Activated CD4-positive, alpha-beta T cell treated with anti-CD3 and anti-CD28 coated beads for 36 hours (primary cell): ENCODE measurements at regions not wholly inside any gene's neighbourhood (a gene's known extent, or its start where the extent isn't known, plus 50 kb on each side); places are given as distances from the start of the nearest gene placed in this dataset.
"Not testable (repeated sequence)": the region's sequence is repeated elsewhere in the genome, so short reads cannot be mapped to it uniquely, and the experiment has no call there.

ENCODE experiments used
- ATAC-seq: fragments of 200-7000 bp; cut with Tn5 transposase; one replicate; pipeline ENCODE4 v1.10.0; 2021; ENCODE audit warnings: mild to moderate bottlenecking, moderate library complexity
- CTCF ChIA-PET: fragments of 350-600 bp; sonication (Branson Sonifier 250); formaldehyde crosslinking; loops from one replicate; lab custom pipeline; 2021; ENCODE audit warnings: antibody characterized with exemption; lab: Charles Lee
- POLR2A ChIA-PET: fragments of 350-600 bp; sonication (Branson Sonifier 250); formaldehyde crosslinking; loops from one replicate; lab custom pipeline; 2021; ENCODE audit warnings: antibody characterized with exemption, inconsistent platforms; lab: Charles Lee
- DNase-seq: peaks from one replicate; pipeline ENCODE4 v3.0.0-alpha.2; 2020
- H3K27ac Mint-ChIP-seq: one replicate; pipeline ENCODE4 v1.8.0; 2021; ENCODE audit warnings: mixed read lengths
- H3K27me3 Mint-ChIP-seq: one replicate; pipeline ENCODE4 v1.8.0; 2021; ENCODE audit warnings: mixed read lengths
- H3K36me3 Mint-ChIP-seq: one replicate; pipeline ENCODE4 v1.8.0; 2021; ENCODE audit warnings: low read depth, mixed read lengths
- H3K4me1 Mint-ChIP-seq: one replicate; pipeline ENCODE4 v1.8.0; 2021; ENCODE audit warnings: mixed read lengths
- H3K4me3 Mint-ChIP-seq: one replicate; pipeline ENCODE4 v1.8.0; 2021; ENCODE audit warnings: mild to moderate bottlenecking, moderate library complexity, mixed read lengths
- H3K9me3 Mint-ChIP-seq: one replicate; pipeline ENCODE4 v1.8.0; 2021; ENCODE audit warnings: low read depth, mixed read lengths
- intact Hi-C, 2 experiments: fragments of 100-400 bp; cut with DNase I in 1 of 2; cut with micrococcal nuclease in 1 of 2; formaldehyde crosslinking; loops; one replicate each; pipeline versions ENCODE4 v1.14.2 to v1.15.1; 2022 to 2024; cut with DNase I, micrococcal nuclease

- ATAC-seq (no peak), DNase-seq (no peak)
- intact Hi-C loops, result no loop called here
- ChIA-PET CTCF (interaction anchor here (0.5 kb wide), 1 partner anchor 31 kb away, joined by 3 read pairs; no protein-coding TSS in a partner anchor), POLR2A (no interaction called here)
- H3K9me3 Mint-ChIP-seq, result no peaks in the 10 kb centered on the region
- H3K27me3 Mint-ChIP-seq, result no peaks in the 10 kb centered on the region
- no peak overlapping the region for H3K4me3 Mint-ChIP-seq
- no peaks in the 10 kb centered on the region for H3K36me3 Mint-ChIP-seq
- H3K27ac Mint-ChIP-seq, result no peak overlapping the region
- H3K4me1 Mint-ChIP-seq, result no peaks in the 10 kb centered on the region
These were observed 1361.2 kb downstream of the XPNPEP1 start for GRCh38 chr10:108562105-108562504.

- H3K27me3 Mint-ChIP-seq, result no peaks in the 10 kb centered on the region
- no peaks in the 10 kb centered on the region for H3K4me1 Mint-ChIP-seq
- H3K27ac Mint-ChIP-seq, result no peak overlapping the region
- no peaks in the 10 kb centered on the region for H3K9me3 Mint-ChIP-seq
- H3K4me3 Mint-ChIP-seq, result no peak overlapping the region
- ATAC-seq, result no peak
- no peak for DNase-seq
- CTCF ChIA-PET, result no interaction called here
- H3K36me3 Mint-ChIP-seq, result no peaks in the 10 kb centered on the region
- POLR2A ChIA-PET, result no interaction called here
- intact Hi-C loops, result no loop called here
These were observed 1361.7 kb downstream of the XPNPEP1 start for GRCh38 chr10:108561649-108562048.

- Mint-ChIP-seq H3K4me1 (no peaks in the 10 kb centered on the region), H3K27me3 (no peaks in the 10 kb centered on the region), H3K9me3 (no peaks in the 10 kb centered on the region), H3K27ac (no peak overlapping the region), H3K4me3 (no peak overlapping the region), H3K36me3 (no peaks in the 10 kb centered on the region)
- ATAC-seq (no peak), DNase-seq (no peak)
- intact Hi-C loops, result no loop called here
- ChIA-PET CTCF (no interaction called here), POLR2A (no interaction called here)
These were observed 1362.8 kb downstream of the XPNPEP1 start for GRCh38 chr10:108560488-108560887.

- no peak for ATAC-seq
- no peaks in the 10 kb centered on the region for H3K36me3 Mint-ChIP-seq
- no peak overlapping the region for H3K27ac Mint-ChIP-seq
- intact Hi-C loops, result no loop called here
- H3K27me3 Mint-ChIP-seq, result no peaks in the 10 kb centered on the region
- ChIA-PET CTCF (no interaction called here), POLR2A (no interaction called here)
- no peaks in the 10 kb centered on the region for H3K9me3 Mint-ChIP-seq
- H3K4me3 Mint-ChIP-seq, result no peak overlapping the region
- H3K4me1 Mint-ChIP-seq, result no peaks in the 10 kb centered on the region
- no peak for DNase-seq
These were observed 1367.1 kb downstream of the XPNPEP1 start for GRCh38 chr10:108556186-108556585.

GRCh38 chr10:108545921-108546320, 1377.4 kb downstream of the XPNPEP1 start:
- Mint-ChIP-seq H3K4me1 (no peaks in the 10 kb centered on the region), H3K4me3 (no peak overlapping the region), H3K27me3 (no peaks in the 10 kb centered on the region), H3K9me3 (no peaks in the 10 kb centered on the region), H3K36me3 (no peaks in the 10 kb centered on the region), H3K27ac (no peak overlapping the region)
- ChIA-PET POLR2A (no interaction called here), CTCF (no interaction called here)
- DNase-seq (no peak), ATAC-seq (no peak)
- intact Hi-C loops, result loop anchor here (2.0 to 10.0 kb wide), 2 partner anchors 1837 to 1841 kb away; no protein-coding TSS in a partner anchor

- Mint-ChIP-seq H3K27me3 (no peaks in the 10 kb centered on the region), H3K4me3 (no peak overlapping the region), H3K27ac (no peak overlapping the region), H3K36me3 (no peaks in the 10 kb centered on the region), H3K9me3 (no peaks in the 10 kb centered on the region), H3K4me1 (no peaks in the 10 kb centered on the region)
- POLR2A ChIA-PET, result no interaction called here
- intact Hi-C loops, result loop anchor here (1.0 to 10.0 kb wide), 3 partner anchors 1836 to 1919 kb away; no protein-coding TSS in a partner anchor
- peak; percentile 42 for ATAC-seq
- peak; percentile 67 for DNase-seq
- CTCF ChIA-PET, result no interaction called here
These were observed 1378.7 kb downstream of the XPNPEP1 start for GRCh38 chr10:108544500-108545120.

GRCh38 chr10:108533551-108533950, 1369.0 kb upstream of the SORCS1 start:
- H3K27ac Mint-ChIP-seq, H3K4me3 Mint-ChIP-seq, H3K4me1 Mint-ChIP-seq, DNase-seq, H3K36me3 Mint-ChIP-seq, H3K27me3 Mint-ChIP-seq, CTCF ChIA-PET, intact Hi-C loops, ATAC-seq: not testable (repeated sequence)
- peaks cover 14% of the 10 kb centered on the region for H3K9me3 Mint-ChIP-seq
- POLR2A ChIA-PET, result interaction anchor here (0.6 kb wide), 1 partner anchor 943 kb away, joined by 3 read pairs; no protein-coding TSS in a partner anchor

GRCh38 chr10:108523016-108523800, 1358.7 kb upstream of the SORCS1 start:
- intact Hi-C loops, result no loop called here
- H3K36me3 Mint-ChIP-seq, result no peaks in the 10 kb centered on the region
- POLR2A ChIA-PET, result no interaction called here
- no peaks in the 10 kb centered on the region for H3K4me1 Mint-ChIP-seq
- ATAC-seq (no peak), DNase-seq (no peak)
- CTCF ChIA-PET, result no interaction called here
- no peak overlapping the region for H3K27ac Mint-ChIP-seq
- no peak overlapping the region for H3K4me3 Mint-ChIP-seq
- peaks cover 2% of the 10 kb centered on the region for H3K9me3 Mint-ChIP-seq
- H3K27me3 Mint-ChIP-seq, result no peaks in the 10 kb centered on the region

- Mint-ChIP-seq H3K4me3 (no peak overlapping the region), H3K27me3 (no peaks in the 10 kb centered on the region), H3K27ac (no peak overlapping the region), H3K4me1 (no peaks in the 10 kb centered on the region), H3K9me3 (peaks cover 2% of the 10 kb centered on the region), H3K36me3 (no peaks in the 10 kb centered on the region)
- intact Hi-C loops, result no loop called here
- ChIA-PET POLR2A (no interaction called here), CTCF (interaction anchor here (0.6 kb wide), 1 partner anchor 139 kb away, joined by 8 read pairs; no protein-coding TSS in a partner anchor)
- ATAC-seq (no peak), DNase-seq (no peak)
These were observed 1357.5 kb upstream of the SORCS1 start for GRCh38 chr10:108521827-108522492.

GRCh38 chr10:108515821-108516220, 1351.3 kb upstream of the SORCS1 start:
- DNase-seq (no peak), ATAC-seq (no peak)
- Mint-ChIP-seq H3K27me3 (no peaks in the 10 kb centered on the region), H3K27ac (no peak overlapping the region), H3K4me1 (no peaks in the 10 kb centered on the region), H3K9me3 (no peaks in the 10 kb centered on the region), H3K36me3 (no peaks in the 10 kb centered on the region), H3K4me3 (no peak overlapping the region)
- CTCF ChIA-PET, result no interaction called here
- POLR2A ChIA-PET, result no interaction called here
- intact Hi-C loops, result no loop called here

- H3K4me3 Mint-ChIP-seq, result no peak overlapping the region
- no peaks in the 10 kb centered on the region for H3K27me3 Mint-ChIP-seq
- H3K9me3 Mint-ChIP-seq, result peaks cover 6% of the 10 kb centered on the region
- H3K4me1 Mint-ChIP-seq, result no peaks in the 10 kb centered on the region
- DNase-seq (no peak), ATAC-seq (no peak)
- H3K27ac Mint-ChIP-seq, result no peak overlapping the region
- no peaks in the 10 kb centered on the region for H3K36me3 Mint-ChIP-seq
- intact Hi-C loops, result no loop called here
- POLR2A ChIA-PET, result no interaction called here
- CTCF ChIA-PET, result no interaction called here
These were observed 1335.9 kb upstream of the SORCS1 start for GRCh38 chr10:108500396-108500795.
